K562 (cell line): ENCODE measurements at regions not wholly inside any gene's neighbourhood (a gene's known extent, or its start where the extent isn't known, plus 50 kb on each side); places are given as distances from the start of the nearest gene placed in this dataset.

ENCODE experiments used
- ATAC-seq: fragments of 200-7000 bp; cut with Tn5 transposase; 3 replicates; pipeline ENCODE4 v1.9.1; 2020; ENCODE audit warnings: moderate library complexity
- BruUV-seq: library from RNA; stranded (reverse); fragments of 400-500 nt; replicated peaks from 2 replicates; lab custom pipeline; 2021; lab: Mats Ljungman, UMichigan
- CTCF ChIA-PET: fragments of 300-600 bp; formaldehyde crosslinking; extraction: SDS; loops from one replicate; lab custom pipeline; 2021; ENCODE audit warnings: low intra/inter-chr PET ratio; lab: Yijun Ruan, JAX
- POLR2A ChIA-PET: fragments of 300-600, 350-650 bp; sonication (Branson Sonifier 250); formaldehyde crosslinking; extraction: SDS; loops from one replicate; lab custom pipeline; 2021; ENCODE audit warnings: antibody characterized with exemption, inconsistent platforms; lab: Yijun Ruan, JAX
- DNase-seq, 4 experiments: peaks; one replicate each; pipeline versions ENCODE4 v3.0.0 to v3.0.0-alpha.2; 2011 to 2018; ENCODE audit warnings: low spot score in 3 of 4, mixed read lengths in 3 of 4; ENCODE audit errors: extremely low read depth in 1 of 4
- FAIRE-seq: peaks from 2 replicates; lab custom pipeline; 2011; peaks lifted over from hg19 to GRCh38; lab: Jason Lieb, UNC
- H2AFZ ChIP-seq: 2 replicates; pipeline ENCODE4 v1.6.0; 2011; ENCODE audit warnings: low read depth, low read length, control low read depth, inconsistent platforms
- H3K27ac ChIP-seq: fragments of 200-600 bp; 3 replicates; pipeline ENCODE4 v1.8.0; 2011; ENCODE audit warnings: low read depth, mild to moderate bottlenecking, control low read depth, inconsistent platforms, low read length, moderate library complexity, mixed read lengths; ENCODE audit errors: extremely low read depth
- H3K27me3 ChIP-seq, 2 experiments: fragments of 300-600 bp in 1 of 2; 2 replicates in 1 of 2; 3 replicates in 1 of 2; pipeline versions ENCODE4 v1.6.0 to v1.8.0; 2011; ENCODE audit warnings: inconsistent platforms in 2 of 2, low read length in 2 of 2, mild to moderate bottlenecking in 1 of 2, mixed read lengths in 1 of 2, moderate library complexity in 1 of 2; ENCODE audit not compliant: control insufficient read depth in 2 of 2, insufficient read depth in 2 of 2
- H3K36me3 ChIP-seq: fragments of 300-600 bp; 3 replicates; pipeline ENCODE4 v1.8.0; 2011; ENCODE audit warnings: mild to moderate bottlenecking, low read length, inconsistent platforms; ENCODE audit not compliant: control insufficient read depth, insufficient read depth
- H3K4me1 ChIP-seq, 2 experiments: fragments of 200-600 bp in 1 of 2; replicated peaks in 1 of 2; 2 replicates in 1 of 2; 3 replicates in 1 of 2; pipeline versions ENCODE4 v1.5.1 to v1.8.0; 2011; ENCODE audit warnings: inconsistent platforms in 2 of 2, low read length in 2 of 2, mild to moderate bottlenecking in 1 of 2, mixed read lengths in 1 of 2, moderate library complexity in 1 of 2; ENCODE audit not compliant: control insufficient read depth in 2 of 2, insufficient read depth in 2 of 2
- H3K4me2 ChIP-seq: 2 replicates; pipeline ENCODE4 v1.6.1; 2011; ENCODE audit warnings: low read length, control low read depth, inconsistent platforms, mixed read lengths; ENCODE audit not compliant: insufficient read depth
- H3K4me3 ChIP-seq: fragments of 200-600 bp; sonication (generic), shearing (Covaris generic); 2 replicates; pipeline ENCODE4 v1.5.1; 2016; ENCODE audit warnings: control low read depth, inconsistent platforms
- H3K79me2 ChIP-seq: fragments of 200-600 bp; 3 replicates; pipeline ENCODE4 v1.8.0; 2011; ENCODE audit warnings: low read length, inconsistent platforms; ENCODE audit not compliant: control insufficient read depth, insufficient read depth
- H3K9ac ChIP-seq, 2 experiments: 2 replicates each; pipeline versions ENCODE4 v1.6.0 to v1.6.1; 2011; ENCODE audit warnings: low read depth in 2 of 2, low read length in 2 of 2, control low read depth in 1 of 2, inconsistent platforms in 1 of 2, mild to moderate bottlenecking in 1 of 2, mixed read lengths in 1 of 2; ENCODE audit not compliant: insufficient read depth in 1 of 2
- H3K9me1 ChIP-seq: one replicate; pipeline ENCODE4 v1.6.0; 2011; ENCODE audit warnings: inconsistent platforms, mild to moderate bottlenecking, low read length, moderate library complexity; ENCODE audit not compliant: control insufficient read depth, insufficient read depth
- H3K9me3 ChIP-seq: replicated peaks from 2 replicates; pipeline ENCODE4 v1.5.1; 2011; ENCODE audit warnings: low read depth, low read length, inconsistent platforms; ENCODE audit not compliant: control insufficient read depth, insufficient read depth
- H4K20me1 ChIP-seq: replicated peaks from 2 replicates; pipeline ENCODE4 v1.6.1; 2011; ENCODE audit warnings: low read length, inconsistent platforms, mixed read lengths; ENCODE audit not compliant: control insufficient read depth, insufficient read depth
- ELF4 ChIP-seq: fragments of 450-650 bp; formaldehyde crosslinking; IDR thresholded peaks from 2 replicates; pipeline ENCODE4 v1.4.0; 2022; ENCODE audit warnings: missing genetic modification characterization
- ETV6 ChIP-seq, 3 experiments: fragments of 150-350 bp in 1 of 3; sonication (generic) in 1 of 3; formaldehyde crosslinking in 1 of 3; IDR thresholded peaks; 2 replicates each; pipeline versions ENCODE4 v1.6.1 to v1.8.0; 2014 to 2022; ENCODE audit warnings: borderline replicate concordance in 2 of 3, low read depth in 2 of 3, antibody characterized with exemption in 1 of 3, low read length in 1 of 3, mild to moderate bottlenecking in 1 of 3, missing genetic modification reagents in 1 of 3
- HIVEP1 ChIP-seq: fragments of 250-450 bp; sonication (Bioruptor Pico); IDR thresholded peaks from 2 replicates; pipeline ENCODE4 v1.4.0; 2020; ENCODE audit warnings: mild to moderate bottlenecking
- MTA1 ChIP-seq: fragments of 450-650 bp; IDR thresholded peaks from 2 replicates; pipeline ENCODE4 v1.6.1; 2017; ENCODE audit warnings: borderline replicate concordance
- MYBL2 ChIP-seq, 2 experiments: fragments of 450-650 bp in 1 of 2; sonication (generic) in 1 of 2; formaldehyde crosslinking in 1 of 2; IDR thresholded peaks; 2 replicates each; pipeline versions ENCODE4 v1.6.1 to v1.8.1; 2017 to 2022; ENCODE audit warnings: borderline replicate concordance in 1 of 2, inconsistent platforms in 1 of 2, low read depth in 1 of 2, mild to moderate bottlenecking in 1 of 2, missing genetic modification reagents in 1 of 2, moderate library complexity in 1 of 2
- NEUROD1 ChIP-seq: fragments of 150-350 bp; IDR thresholded peaks from 2 replicates; pipeline ENCODE4 v1.6.1; 2014; ENCODE audit warnings: borderline replicate concordance, low read length, low read depth; ENCODE audit not compliant: partially characterized antibody
- SPI1 ChIP-seq: IDR thresholded peaks from 2 replicates; pipeline ENCODE4 v1.6.1; 2011; ENCODE audit warnings: low read depth, low read length, control low read depth, borderline replicate concordance
- ZNF263 ChIP-seq: sonication (generic); formaldehyde crosslinking; IDR thresholded peaks from 2 replicates; pipeline ENCODE4 v1.8.0; 2022; ENCODE audit warnings: mild to moderate bottlenecking, missing genetic modification reagents, borderline replicate concordance
- ZNF512 ChIP-seq: IDR thresholded peaks from 2 replicates; pipeline ENCODE4 v1.6.1; 2016; ENCODE audit warnings: missing genetic modification characterization, missing compliant biosample characterization
- WGBS: fragments of 100-300 bp; shearing (Covaris generic); methylation state at CpG from one replicate; pipeline ENCODE4 v1.1.6; 2016; ENCODE audit warnings: low coverage, mixed read lengths; ENCODE audit not compliant: insufficient coverage; ENCODE audit errors: missing lambda C conversion rate; 5-methylcytosine and 5-hydroxymethylcytosine counted together
- in situ Hi-C: fragments of 300-500 bp; cut with MboI; formaldehyde crosslinking; loops from 4 replicates; pipeline ENCODE4 v1.15.0; 2018; ENCODE audit warnings: inconsistent platforms, mixed read lengths
- intact Hi-C: fragments of 100-400 bp; cut with micrococcal nuclease; formaldehyde crosslinking; loops from 2 replicates; pipeline ENCODE4 v1.14.2; 2022

GRCh38 chr3:11724615-11725339 lies 81.1 kb upstream of the VGLL4 start:
- intact Hi-C loops, result no loop called here
- no peaks in the 10 kb centered on the region for H3K36me3 ChIP-seq
- BruUV-seq, result no TSS peak
- H3K27ac ChIP-seq, result no peak overlapping the region
- TF ChIP-seq ELF4 (CRISPR knock-in tag) (peak; percentile 46; the same call in 1 of the 2 replicates), ZNF263 (peak; percentile 31; the same call in 1 of the 2 replicates), ETV6 (IDR thresholded peaks at IDR 0.05; ENCODE audit: borderline replicate concordance in 1 of 2, low read depth in 2 of 2, low read length in 1 of 2) (peak in 1 of 2 experiments; percentile 72; a peak in 2 of 4 replicates), ETV6 (CRISPR knock-in tag; IDR thresholded peaks at IDR 0.05; ENCODE audit: borderline replicate concordance) (no peak), MTA1 (peak; percentile 24; the same call in 1 of the 2 replicates), MYBL2 (IDR thresholded peaks at IDR 0.05; ENCODE audit: low read depth) (no peak), MYBL2 (CRISPR knock-in tag; IDR thresholded peaks at IDR 0.05; ENCODE audit: borderline replicate concordance) (no peak), NEUROD1 (no peak), SPI1 (peak; percentile 74; the same call in 1 of the 2 replicates), HIVEP1 (CRISPR knock-in tag) (no peak), ZNF512 (peak; percentile 96)
- WGBS, result 0% methylated on average over 8 of the region's 8 CpGs
- H3K9ac ChIP-seq, result no peak overlapping the region
- H3K79me2 ChIP-seq, result no peaks in the 10 kb centered on the region
- no peaks in the 10 kb centered on the region for H4K20me1 ChIP-seq
- peaks cover 43 to 44% of the 10 kb centered on the region in 2 experiments for H3K27me3 ChIP-seq
- 0 out of 2 replicates have a peak overlapping the region, but pooled peaks have one; percentile 8 for H3K4me2 ChIP-seq
- no peaks in the 10 kb centered on the region for H3K9me1 ChIP-seq
- in situ Hi-C loops, result no loop called here
- peaks cover 0 to 8% of the 10 kb centered on the region in 2 experiments; a peak in 2 of 5 replicates for H3K4me1 ChIP-seq
- CTCF ChIA-PET, result no interaction called here
- no peak for ATAC-seq
- FAIRE-seq, result no peak
- DNase-seq, result no peak
- no peak overlapping the region for H3K4me3 ChIP-seq
- POLR2A ChIA-PET, result no interaction called here
- no peaks in the 10 kb centered on the region for H3K9me3 ChIP-seq
- H2AFZ ChIP-seq, result no peak overlapping the region
